Type B pancreatic cell (in vitro differentiated cells): ENCODE measurements at regions not wholly inside any gene's neighbourhood (a gene's known extent, or its start where the extent isn't known, plus 50 kb on each side); places are given as distances from the start of the nearest gene placed in this dataset.
"Not testable (repeated sequence)": the region's sequence is repeated elsewhere in the genome, so short reads cannot be mapped to it uniquely, and the experiment has no call there.

Experiments
- DNase-seq: peaks from one replicate; pipeline ENCODE4 v3.0.0; 2021; ENCODE audit warnings: mixed read lengths; ENCODE audit not compliant: unreplicated experiment; ENCODE audit errors: extremely low spot score
- H3K27ac Mint-ChIP-seq: 2 replicates; pipeline ENCODE4 v1.8.0; 2021; ENCODE audit warnings: mild to moderate bottlenecking, mixed read lengths
- H3K27me3 Mint-ChIP-seq: 2 replicates; pipeline ENCODE4 v1.8.0; 2021; ENCODE audit warnings: mixed read lengths
- H3K36me3 Mint-ChIP-seq: 2 replicates; pipeline ENCODE4 v1.8.0; 2021; ENCODE audit warnings: mixed read lengths
- H3K4me1 Mint-ChIP-seq: one replicate; pipeline ENCODE4 v1.8.0; 2021; ENCODE audit warnings: mixed read lengths; ENCODE audit not compliant: unreplicated experiment
- H3K4me3 Mint-ChIP-seq: 2 replicates; pipeline ENCODE4 v1.8.0; 2021; ENCODE audit warnings: mild to moderate bottlenecking, mixed read lengths
- H3K9me3 Mint-ChIP-seq: 2 replicates; pipeline ENCODE4 v1.8.0; 2021; ENCODE audit warnings: mixed read lengths
- CTCF ChIP-seq: fragments of 200-600 bp; sonication (generic); conservative IDR thresholded peaks from 2 replicates; pipeline ENCODE4 v1.5.0; 2021; ENCODE audit warnings: antibody characterized with exemption, mild to moderate bottlenecking

- H3K4me3 Mint-ChIP-seq: no peak overlapping the region
- H3K4me1 Mint-ChIP-seq: peaks cover 6% of the 10 kb centered on the region
- H3K9me3 Mint-ChIP-seq: no peaks in the 10 kb centered on the region
- H3K27me3 Mint-ChIP-seq: no peaks in the 10 kb centered on the region
- TF ChIP-seq CTCF: no peak
- no peak for DNase-seq
- no peaks in the 10 kb centered on the region for H3K36me3 Mint-ChIP-seq
- no peak overlapping the region for H3K27ac Mint-ChIP-seq
These were observed 120.4 kb upstream of the RFX3 start for GRCh38 chr9:3646226-3646625.

GRCh38 chr9:3642075-3642474 lies 116.3 kb upstream of the RFX3 start:
- H3K36me3 Mint-ChIP-seq, H3K9me3 Mint-ChIP-seq, DNase-seq, H3K27me3 Mint-ChIP-seq, H3K4me1 Mint-ChIP-seq, H3K4me3 Mint-ChIP-seq, H3K27ac Mint-ChIP-seq: not testable (repeated sequence)

GRCh38 chr9:3629495-3629894 lies 103.7 kb upstream of the RFX3 start:
- H3K4me1 Mint-ChIP-seq: no peaks in the 10 kb centered on the region
- H3K9me3 Mint-ChIP-seq: no peaks in the 10 kb centered on the region
- DNase-seq: no peak
- H3K36me3 Mint-ChIP-seq: peaks cover 3% of the 10 kb centered on the region
- TF ChIP-seq CTCF: no peak
- no peaks in the 10 kb centered on the region for H3K27me3 Mint-ChIP-seq
- no peak overlapping the region for H3K27ac Mint-ChIP-seq
- no peak overlapping the region for H3K4me3 Mint-ChIP-seq

GRCh38 chr9:3628239-3628638 lies 102.4 kb upstream of the RFX3 start:
- Mint-ChIP-seq H3K4me3 (no peak overlapping the region), H3K36me3 (peaks cover 3% of the 10 kb centered on the region), H3K27me3 (no peaks in the 10 kb centered on the region), H3K9me3 (no peaks in the 10 kb centered on the region), H3K4me1 (no peaks in the 10 kb centered on the region), H3K27ac (no peak overlapping the region)
- DNase-seq: no peak
- TF ChIP-seq CTCF: no peak

GRCh38 chr9:3608011-3608410 lies 82.2 kb upstream of the RFX3 start:
- H3K4me3 Mint-ChIP-seq: no peak overlapping the region
- no peaks in the 10 kb centered on the region for H3K27me3 Mint-ChIP-seq
- H3K27ac Mint-ChIP-seq: no peak overlapping the region
- H3K36me3 Mint-ChIP-seq: no peaks in the 10 kb centered on the region
- H3K4me1 Mint-ChIP-seq: no peaks in the 10 kb centered on the region
- no peak for DNase-seq
- TF ChIP-seq CTCF: no peak
- no peaks in the 10 kb centered on the region for H3K9me3 Mint-ChIP-seq

- H3K36me3 Mint-ChIP-seq: no peaks in the 10 kb centered on the region
These were observed 74.9 kb upstream of the RFX3 start for GRCh38 chr9:3600672-3601071.

More at GRCh38 chr9:3600672-3601071, 74.9 kb upstream of the RFX3 start:
- Mint-ChIP-seq H3K9me3 (no peaks in the 10 kb centered on the region), H3K27ac (no peak overlapping the region), H3K27me3 (no peaks in the 10 kb centered on the region), H3K4me1 (no peaks in the 10 kb centered on the region), H3K4me3 (no peak overlapping the region)
- no peak for DNase-seq
- TF ChIP-seq CTCF: no peak
